22Rv1 (cell line): ENCODE measurements at regions not wholly inside any gene's neighbourhood (a gene's known extent, or its start where the extent isn't known, plus 50 kb on each side); places are given as distances from the start of the nearest gene placed in this dataset.

Experiments used
- CTCF ChIP-seq: fragments of 450-650 bp; IDR thresholded peaks from 2 replicates; pipeline ENCODE4 v1.5.1; 2017; ENCODE audit warnings: mild to moderate bottlenecking
- ZFX ChIP-seq: fragments of 450-650 bp; IDR thresholded peaks from 2 replicates; pipeline ENCODE4 v1.6.1; 2017; ENCODE audit warnings: antibody characterized with exemption, borderline replicate concordance

GRCh38 chr1:229726061-229726460 lies 100.0 kb downstream of the URB2 start:
- TF ChIP-seq ZFX: no peak
- no peak for TF ChIP-seq CTCF
